T follicular helper cell (primary cell): ENCODE measurements at regions not wholly inside any gene's neighbourhood (a gene's known extent, or its start where the extent isn't known, plus 50 kb on each side); places are given as distances from the start of the nearest gene placed in this dataset.

Experiments
- DNase-seq: peaks from one replicate; pipeline ENCODE4 v3.0.0-alpha.2; 2020; ENCODE audit warnings: low read depth

DNA sequence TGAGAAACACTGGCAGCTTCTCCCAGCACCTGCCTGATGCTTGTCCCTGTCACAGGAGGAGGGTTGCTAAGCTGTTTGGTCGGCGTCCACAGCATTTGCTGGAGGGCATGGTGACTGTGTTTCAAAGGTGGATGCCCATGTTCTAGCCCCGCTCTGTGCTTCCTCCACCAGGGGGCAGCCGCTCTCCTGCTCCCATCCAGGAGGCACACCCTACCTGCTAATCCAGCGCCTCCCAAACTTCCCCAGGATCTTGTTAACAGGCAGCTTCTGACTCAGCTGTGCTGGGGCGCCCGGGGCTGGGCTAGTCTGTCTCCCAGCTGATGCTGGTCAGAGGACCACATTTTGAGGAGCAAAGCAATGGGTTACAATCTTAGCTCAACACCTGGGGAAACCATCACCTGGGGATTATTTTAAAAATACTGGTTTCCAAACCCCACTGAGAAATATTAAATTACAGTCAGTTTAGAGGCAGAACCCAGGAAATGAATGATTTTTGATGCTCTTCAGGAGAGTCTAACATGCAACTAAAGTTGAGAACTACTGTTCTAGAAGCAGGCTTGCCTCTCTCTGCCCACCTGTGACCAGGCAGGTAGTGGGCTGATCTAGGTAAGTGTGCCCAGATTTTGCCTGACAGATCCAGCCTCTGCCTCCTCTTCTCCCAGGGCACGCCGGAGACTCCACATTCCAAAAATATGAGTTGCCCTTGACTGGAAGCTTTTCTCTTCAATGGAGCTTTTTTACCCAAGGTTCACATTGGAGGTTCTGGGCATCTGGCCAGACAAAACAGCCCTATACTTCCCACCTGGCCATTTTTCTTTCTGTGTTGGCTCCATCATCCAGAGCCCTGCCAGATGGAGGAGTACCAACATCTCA is 92.7 kb upstream of the GPR26 start:
- DNase-seq: peak; percentile 10

DNA sequence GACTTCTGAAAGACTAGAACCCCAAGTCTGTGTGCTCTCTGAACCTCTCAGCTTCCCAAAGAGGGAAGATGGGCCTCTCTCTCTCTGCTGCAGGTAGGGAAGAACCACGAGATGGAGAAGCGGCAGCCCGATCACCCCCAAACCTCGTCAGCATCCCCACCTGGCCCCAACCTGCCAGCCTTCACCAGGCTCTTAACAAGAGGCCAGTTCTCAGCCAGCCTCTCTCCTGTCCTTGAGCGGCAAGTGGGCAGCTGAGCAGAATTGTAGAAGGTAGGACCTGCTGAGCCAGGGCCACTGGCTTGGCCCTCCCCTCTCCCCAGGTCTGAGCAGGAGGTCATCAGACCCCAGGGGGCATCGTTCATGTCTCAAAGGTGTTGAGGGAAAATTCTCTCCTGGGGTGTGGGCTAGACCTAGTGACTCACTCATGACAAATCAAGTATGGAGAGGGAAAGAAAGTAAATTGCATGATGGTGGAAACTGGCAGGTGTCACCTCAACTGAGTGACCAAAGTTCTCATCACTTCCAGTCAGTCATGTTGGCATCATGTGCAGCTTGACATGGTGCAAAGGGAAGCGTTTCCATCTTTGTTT is 92.0 kb upstream of the GPR26 start:
- no peak for DNase-seq

DNA sequence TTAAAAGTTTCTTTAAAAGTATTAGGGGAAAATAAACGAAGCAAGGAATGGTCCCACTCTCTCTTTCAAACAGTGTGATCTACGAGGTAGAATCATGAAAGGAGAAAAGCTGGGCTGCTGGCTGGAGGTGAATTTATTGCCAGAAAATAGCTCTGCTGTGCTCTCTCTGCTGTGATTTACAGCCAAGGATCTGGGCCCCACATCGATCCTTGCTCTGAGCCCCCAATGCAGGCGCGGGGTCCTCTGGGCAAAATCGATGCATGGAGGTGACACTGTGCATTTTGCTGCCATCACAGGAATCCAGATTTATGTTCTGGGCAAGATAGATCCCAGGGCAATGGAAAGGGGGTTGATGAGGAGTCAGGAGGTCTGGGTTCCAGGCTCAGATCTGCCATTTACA is 91.0 kb upstream of the GPR26 start:
- no peak for DNase-seq

DNA sequence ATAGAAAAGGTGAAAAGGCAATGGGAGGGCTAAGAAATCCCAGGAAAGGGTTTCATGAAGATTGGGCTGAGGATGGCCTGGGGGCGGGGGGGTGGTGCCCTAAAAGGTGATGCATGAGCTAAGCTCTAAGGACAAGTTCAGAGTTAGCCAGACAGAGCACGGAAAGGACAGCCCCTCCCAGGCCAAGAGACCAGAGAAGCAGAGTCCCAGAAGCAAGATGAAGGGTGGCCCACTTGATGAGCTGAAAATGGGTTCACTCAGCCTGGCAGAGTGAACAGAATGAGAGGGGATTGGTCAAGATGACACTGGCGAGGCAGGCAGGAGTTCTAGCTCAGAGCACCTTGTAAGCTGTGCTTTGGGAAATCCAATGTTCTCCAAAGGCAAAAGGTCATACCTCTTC is 89.4 kb upstream of the GPR26 start:
- no peak for DNase-seq

DNA sequence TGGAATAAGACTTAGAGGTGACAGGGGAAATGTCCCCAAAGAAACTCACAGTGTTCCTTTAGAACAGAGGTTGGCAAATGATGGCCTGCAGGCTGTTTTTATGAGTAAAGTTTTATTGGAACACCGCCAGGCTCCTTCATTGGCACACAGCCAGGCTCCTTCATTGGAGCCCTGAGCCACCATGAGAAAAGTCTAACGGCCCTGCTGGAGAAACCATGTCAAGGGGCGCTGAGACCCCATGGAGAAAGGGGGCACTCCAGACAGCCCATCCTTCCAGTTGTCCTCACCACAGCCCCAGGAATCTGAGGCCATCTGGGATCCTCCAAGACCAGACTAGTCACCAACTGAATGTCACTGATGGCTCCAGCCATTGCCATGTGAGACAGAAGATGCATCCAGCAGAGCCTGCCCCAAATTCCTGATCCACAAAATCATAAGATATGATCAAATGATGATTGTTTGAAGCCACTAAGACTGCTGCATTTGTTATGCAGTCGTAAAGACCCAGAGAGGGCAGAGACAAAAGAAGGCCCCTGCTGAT is 88.2 kb upstream of the GPR26 start:
- DNase-seq: no peak

DNA sequence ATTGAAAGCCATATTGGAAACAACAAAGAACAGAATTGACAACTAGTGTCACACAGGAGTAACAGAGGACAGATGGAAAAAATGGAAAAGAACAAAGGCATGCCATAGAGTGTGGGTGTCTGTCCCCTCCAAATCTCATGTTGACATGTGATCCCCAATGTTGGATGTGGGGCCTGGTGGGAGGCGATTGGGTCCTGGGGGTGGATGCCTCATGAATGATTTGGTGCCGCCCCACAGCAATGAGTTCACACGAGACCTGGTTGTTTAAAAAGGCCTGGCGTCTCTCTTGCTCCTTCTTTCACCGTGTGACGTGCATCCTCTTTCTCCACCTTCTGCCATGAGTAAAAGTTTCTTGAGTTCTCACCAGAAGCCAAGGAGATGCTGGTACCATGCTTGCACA is 87.4 kb upstream of the GPR26 start:
- DNase-seq: no peak

DNA sequence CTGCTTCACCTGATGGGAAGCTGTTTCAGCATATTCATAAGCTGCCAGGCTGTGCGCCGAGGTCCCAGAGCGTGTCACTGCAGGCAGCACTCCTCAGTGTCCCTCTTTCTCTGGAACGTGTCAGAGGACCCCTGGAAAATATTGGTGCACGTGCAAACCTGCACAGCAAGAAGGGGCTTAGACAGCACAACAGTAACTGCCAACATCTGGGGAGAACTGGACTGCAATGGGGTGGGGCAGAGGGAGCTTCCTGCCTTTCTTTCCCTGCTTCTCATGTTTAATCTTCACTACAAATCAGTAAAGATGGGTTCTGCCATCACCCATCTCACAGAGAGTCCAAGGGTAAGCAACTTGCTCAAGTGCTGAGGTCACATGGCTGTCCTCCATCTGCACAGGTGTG is 86.5 kb upstream of the GPR26 start:
- no peak for DNase-seq

DNA sequence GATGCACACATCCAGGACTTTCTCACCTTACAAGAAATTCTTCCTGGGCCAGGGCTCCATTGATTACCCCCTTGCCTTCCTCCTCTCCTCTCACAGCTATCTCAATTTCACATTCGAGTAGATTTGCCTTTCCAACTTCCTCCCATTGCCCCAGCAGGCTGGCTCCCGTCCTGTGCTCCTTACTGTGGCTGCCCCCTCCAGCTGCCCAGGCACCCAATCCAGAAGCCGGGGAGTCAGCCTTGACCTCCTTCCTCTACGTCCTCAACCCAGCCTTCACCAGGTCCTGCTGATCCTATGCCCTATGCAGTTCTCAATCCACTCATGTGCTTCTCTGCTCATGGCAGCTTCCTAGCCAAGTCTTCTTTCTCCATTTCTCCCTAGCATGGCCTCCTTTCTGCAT is 85.7 kb upstream of the GPR26 start:
- DNase-seq: no peak

DNA sequence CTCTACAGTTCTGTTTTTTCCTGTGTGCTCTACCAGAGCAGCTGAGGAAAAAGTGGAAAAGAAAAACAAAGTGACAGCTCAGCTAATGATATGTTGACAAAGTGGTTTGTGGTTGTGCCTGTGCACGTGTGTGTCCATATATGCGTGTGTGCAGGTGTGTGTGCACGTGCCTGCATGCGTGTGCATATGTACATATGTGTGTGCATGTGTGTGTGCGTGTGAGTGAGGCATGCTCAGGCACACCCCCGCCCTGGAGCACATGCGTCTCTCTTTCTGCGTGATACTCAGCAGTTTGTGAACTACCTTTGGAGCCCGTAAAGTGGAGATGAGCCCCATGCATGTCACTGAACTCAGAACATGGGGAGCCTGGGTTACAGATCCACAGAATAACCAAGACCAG is 84.5 kb upstream of the GPR26 start:
- DNase-seq: no peak

DNA sequence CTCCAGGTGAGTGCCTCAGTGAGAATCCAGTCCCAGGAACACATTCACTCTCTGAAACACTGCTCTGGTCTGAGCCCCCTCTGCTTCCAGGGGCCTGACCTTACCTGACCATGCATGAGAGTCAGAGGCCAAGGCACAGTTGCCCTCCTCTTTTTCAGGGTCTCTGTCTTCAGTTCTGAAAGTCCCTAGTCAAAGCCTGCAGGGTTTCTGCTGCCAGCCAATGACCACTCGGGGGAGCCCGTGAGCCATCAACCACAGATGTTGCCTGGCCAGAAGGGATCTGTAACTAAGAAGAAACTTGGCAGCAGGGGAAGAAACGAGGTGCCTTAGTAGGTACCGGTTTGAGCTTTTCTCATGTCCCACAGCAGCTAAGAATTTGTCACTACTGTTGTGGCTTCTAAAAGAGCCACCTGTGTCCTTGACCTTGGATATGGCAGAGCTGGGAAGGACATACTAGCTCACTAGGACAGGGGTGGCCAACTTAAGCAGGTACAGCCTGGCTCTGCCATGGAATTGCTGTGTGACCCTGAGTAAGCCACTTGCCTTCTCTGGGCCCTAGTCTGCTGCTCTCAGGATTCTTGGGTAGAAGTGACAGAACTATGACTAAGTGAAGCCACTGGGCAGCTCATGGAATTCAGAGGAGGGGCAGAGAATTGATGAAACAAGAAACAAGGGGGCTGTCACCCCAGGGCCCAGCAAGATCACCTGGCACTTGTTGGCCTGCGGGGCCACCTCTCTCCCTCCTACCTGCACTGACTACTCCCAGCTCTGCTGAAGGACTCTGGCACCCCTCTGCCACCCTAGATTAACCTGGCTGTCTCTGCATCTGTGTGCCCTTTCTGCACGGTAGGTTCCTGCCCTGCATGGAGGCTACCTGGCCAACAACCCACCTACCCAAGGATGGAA is 83.8 kb upstream of the GPR26 start:
- peak; percentile 32 for DNase-seq

DNA sequence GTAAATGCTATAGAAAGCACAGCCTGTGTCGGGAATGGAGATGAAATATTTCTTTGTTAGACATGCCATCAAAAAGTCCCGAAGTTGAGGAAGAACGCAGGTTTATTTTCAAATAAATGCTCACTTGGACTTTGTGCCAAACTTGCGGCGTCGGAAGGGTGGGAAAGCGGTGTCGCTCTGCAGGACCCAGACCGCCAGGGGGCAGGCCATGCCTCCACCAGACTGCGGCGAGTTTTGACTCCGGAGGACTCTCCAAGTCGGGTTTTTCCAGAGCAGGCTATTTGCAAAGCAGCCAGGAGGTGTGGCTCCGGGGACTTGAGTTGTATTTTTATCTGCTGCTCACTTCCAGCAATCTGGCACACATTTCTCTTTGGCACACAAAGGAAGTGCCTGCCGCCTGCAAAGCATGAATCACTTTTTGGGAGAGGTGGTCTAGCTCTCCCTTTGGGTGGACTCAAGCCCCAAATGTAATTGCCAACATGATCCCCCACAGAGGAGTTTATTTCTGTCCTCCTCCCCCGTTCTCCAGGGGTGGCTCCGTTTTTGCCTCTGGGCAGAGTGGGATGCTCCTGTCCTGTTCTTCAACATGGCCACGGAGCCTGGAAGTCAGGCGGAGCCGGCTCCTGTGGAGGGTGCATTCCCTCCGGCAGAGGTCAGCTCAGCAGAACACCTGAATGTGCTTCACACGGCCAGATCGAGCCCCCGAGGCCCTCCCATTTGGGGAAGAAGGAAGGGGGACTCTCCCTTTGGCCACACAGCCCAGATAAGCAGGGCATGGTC is 82.3 kb upstream of the GPR26 start:
- no peak for DNase-seq

DNA sequence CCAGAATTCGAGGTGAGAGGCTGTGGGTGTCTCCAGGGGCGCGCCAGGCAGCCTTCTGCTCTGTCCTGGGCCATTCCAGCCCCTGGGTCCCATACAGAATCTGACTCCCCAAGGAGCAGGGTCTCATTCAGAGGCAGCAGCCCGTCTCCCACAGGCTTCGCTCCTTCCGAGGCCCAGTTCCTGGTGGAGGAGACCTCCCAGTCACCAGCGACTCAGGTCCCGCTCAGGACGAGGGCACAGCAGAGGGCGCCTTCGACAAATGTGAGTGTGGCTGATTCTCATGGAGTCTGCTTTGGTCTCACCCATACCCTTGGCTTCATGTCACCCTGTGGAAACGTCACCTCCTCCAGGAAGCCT is 81.8 kb upstream of the GPR26 start:
- no peak for DNase-seq

DNA sequence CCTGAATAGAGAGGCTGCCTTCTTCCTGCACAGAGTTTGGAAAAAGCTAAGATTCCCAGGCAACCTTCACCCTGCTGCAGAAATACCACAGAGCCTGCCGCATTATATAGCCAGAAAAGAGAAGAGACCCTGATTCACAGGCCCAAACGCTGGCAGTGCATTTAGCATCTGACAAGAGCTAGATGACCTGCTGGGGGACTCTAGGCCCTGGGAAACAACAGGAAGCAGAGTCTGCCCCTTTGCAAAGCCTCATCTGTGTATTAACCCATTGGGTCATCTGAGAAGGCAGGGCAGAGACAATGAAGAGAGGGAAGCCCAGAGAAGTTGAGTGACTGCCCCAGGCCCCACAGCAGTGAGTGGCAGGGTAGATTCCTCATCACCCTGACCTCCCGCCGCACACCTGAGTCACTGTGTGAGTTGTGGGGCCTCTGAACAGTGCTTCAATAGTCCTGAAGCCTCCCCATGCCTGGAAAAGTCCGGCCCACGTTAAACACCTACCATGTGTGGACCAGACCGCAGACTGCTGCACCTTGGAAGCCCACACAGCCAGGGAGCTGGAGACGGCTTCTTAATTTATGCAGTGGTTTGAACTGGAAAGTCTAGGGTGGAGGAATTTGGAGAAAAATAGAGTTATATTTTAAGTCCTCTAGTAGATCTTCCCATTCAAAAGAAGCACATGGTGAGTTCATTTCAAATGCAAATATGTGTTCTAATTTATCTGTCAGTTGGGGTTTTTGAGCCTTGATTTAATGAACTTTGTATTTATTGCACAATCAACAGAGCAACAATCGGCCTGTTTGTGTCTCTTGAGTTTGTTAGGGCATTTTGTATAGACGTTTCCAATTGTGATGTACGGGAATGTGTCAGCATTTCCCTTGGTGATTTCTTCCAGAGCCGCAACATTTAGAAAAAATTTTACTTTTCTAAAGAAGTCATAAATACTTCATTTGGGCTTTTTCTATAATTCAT is 80.4 kb upstream of the GPR26 start:
- no peak for DNase-seq

DNA sequence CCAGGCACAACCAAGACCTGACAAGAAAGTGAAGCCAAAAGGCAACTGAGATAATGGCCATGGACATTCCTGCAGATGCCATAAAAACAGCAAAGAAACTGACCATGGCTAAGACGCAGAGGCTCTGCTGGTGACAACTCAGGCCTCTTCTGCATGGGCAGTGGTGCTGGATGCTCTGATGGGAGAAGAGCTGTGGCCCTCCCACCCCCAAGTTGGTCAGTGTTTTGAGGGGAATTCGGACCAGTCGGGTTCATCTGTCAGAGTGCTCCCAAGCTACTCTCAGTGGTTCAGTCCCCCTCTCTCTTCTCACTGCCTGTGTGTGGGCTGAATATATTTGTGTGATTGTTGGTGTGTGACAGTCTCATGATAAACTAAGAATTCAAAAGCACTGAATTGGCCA is 79.0 kb upstream of the GPR26 start:
- no peak for DNase-seq

DNA sequence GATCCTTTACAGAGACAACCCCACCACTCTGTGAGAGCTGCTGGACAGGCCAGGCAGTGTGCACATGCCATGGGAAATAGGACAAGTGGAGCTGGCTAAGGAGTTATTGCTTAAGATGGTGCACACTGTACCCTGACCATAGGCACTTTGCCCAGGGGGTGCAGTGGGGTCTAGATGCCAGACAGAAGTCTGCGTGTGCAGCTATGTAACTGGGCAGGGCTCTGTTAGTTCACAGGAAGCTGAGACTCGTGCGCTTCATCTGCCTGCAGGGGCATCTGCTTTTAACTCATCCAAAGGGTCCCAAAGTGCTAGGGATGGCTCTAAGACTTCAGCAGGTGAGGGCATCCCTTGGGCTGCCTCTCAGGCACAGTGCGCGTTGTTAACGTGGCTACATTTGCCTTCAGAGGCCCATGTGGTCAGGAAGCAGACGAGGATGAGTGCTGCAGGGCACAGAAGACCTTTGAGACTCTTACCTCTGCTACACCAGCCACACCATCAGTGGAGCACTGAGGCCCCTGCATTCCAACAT is 77.7 kb upstream of the GPR26 start:
- DNase-seq: no peak

DNA sequence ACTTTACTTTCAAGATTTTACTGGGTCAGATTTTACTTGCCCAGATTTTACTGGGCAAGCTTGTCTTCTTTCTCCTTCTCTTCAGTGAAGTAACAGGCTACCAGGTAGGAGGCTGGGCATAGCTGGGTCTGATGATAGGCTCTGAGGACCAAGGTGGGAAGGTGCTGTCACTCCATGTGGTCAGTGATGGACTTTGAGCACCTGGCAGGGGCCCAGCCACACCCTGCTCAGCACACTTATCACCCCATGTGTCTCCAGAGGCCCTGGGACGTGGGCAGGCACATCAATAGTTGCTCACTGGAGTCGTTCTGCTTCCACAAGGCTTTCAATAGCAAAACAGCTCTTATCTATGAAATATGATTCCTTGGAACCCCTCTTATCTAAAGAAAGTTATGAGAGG is 70.5 kb upstream of the GPR26 start:
- no peak for DNase-seq

DNA sequence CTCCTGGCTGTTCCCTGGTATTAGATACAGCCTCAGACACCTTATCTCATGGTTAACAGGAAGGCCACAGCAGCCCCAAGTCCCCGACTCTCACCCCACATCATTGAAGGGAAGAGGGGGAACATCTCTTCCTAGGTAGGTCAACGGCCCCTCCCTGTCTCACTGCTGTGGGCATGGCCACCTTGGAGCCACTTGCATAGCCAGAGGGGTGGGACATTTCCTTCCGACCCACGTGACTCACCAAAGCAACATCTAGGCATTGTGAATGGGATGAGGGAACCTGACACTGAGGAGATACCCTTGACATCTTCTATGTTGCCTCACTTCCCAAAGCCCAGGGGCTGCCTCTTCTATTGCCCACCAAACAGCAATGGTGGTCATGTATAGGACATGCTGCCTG is 68.5 kb upstream of the GPR26 start:
- no peak for DNase-seq

DNA sequence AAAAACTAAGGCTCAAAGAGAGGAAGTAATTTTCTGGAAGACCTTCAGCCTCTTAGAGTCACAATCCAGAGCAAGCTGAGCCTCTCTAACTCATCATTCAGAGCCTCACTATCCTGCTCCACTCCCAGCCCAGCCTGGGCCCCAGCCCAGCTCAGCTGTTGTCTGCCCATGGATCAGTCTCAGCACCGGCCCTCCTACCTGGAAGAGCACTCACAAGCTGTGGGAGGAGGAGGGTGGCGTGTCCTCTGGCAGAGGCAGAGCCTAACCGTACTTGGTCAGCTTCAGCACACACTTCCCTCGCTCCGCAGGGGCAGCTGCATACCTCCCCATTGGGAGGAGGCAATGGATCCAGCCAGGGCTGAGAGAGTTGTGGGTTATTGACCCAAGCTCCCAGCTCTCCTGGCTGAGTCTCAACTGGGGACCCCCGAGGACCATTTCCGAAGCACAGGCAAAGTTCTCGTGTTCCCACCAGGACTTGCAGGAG is 66.7 kb upstream of the GPR26 start:
- DNase-seq: no peak

DNA sequence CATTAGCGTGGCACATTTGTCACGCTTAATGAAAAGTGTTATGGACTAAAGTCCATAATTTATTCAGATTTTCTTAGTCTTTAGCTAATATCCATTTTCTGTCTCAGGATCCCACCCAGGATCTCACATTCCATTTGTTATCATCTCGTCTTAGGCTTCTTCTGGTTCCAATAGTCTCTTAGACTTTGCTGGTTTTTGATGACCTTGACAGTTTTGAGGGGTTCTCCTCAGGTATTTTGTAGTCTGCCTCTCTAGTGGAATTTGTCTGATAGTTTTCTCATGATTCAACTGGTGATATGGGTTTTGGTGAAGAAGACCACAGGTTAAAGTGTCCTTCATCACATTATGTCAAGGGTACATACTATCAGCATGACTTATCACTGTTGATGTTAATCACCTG is 66.0 kb upstream of the GPR26 start:
- no peak for DNase-seq

DNA sequence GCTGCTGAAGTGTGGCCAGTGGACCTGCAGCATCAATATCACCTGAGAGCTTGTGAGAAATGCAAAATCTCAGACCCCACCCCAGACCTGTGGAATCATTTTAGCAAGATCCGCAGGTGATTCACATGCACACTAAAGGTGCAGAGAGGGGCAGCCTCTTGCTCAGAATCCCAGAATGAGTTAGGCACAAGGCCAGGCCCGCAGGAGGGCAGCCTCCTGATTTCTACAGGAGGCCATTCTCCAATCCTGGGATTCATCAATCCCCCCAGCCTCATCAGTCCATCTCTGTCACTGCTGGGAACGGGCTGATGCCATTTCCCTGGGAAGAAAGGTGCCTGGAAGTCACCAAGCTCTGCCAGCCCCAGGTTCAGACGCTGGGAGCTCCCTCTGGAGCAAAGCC is 63.0 kb upstream of the GPR26 start:
- DNase-seq: no peak
